Peyer's patch (tissue), 4 donors: ENCODE measurements at regions not wholly inside any gene's neighbourhood (a gene's known extent, or its start where the extent isn't known, plus 50 kb on each side); places are given as distances from the start of the nearest gene placed in this dataset.

Experiments used
- POLR2A ChIP-seq, 2 donors: fragments of 450-650 bp; IDR thresholded peaks; one replicate each; pipeline ENCODE4 v1.5.1; 2017; ENCODE audit warnings: antibody characterized with exemption in 2 of 2, mild to moderate bottlenecking in 2 of 2, moderate library complexity in 2 of 2
- TF ChIP-seq, protein P1 (sequence below), 6 experiments: fragments of 450-650 bp in 4 of 6; fragments of 200-600 bp in 2 of 6; sonication (generic) in 1 of 6; IDR thresholded peaks; one replicate each; pipeline ENCODE4 v1.5.1; 2017 to 2019; ENCODE audit warnings: antibody characterized with exemption in 6 of 6, mild to moderate bottlenecking in 3 of 6, moderate library complexity in 1 of 6

GRCh38 chr12:59937148-59937547 is 341.3 kb downstream of the SLC16A7 start:
- TF ChIP-seq, protein P1, sequence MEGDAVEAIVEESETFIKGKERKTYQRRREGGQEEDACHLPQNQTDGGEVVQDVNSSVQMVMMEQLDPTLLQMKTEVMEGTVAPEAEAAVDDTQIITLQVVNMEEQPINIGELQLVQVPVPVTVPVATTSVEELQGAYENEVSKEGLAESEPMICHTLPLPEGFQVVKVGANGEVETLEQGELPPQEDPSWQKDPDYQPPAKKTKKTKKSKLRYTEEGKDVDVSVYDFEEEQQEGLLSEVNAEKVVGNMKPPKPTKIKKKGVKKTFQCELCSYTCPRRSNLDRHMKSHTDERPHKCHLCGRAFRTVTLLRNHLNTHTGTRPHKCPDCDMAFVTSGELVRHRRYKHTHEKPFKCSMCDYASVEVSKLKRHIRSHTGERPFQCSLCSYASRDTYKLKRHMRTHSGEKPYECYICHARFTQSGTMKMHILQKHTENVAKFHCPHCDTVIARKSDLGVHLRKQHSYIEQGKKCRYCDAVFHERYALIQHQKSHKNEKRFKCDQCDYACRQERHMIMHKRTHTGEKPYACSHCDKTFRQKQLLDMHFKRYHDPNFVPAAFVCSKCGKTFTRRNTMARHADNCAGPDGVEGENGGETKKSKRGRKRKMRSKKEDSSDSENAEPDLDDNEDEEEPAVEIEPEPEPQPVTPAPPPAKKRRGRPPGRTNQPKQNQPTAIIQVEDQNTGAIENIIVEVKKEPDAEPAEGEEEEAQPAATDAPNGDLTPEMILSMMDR (IDR thresholded peaks at IDR 0.05), result no peak
- TF ChIP-seq POLR2A (IDR thresholded peaks at IDR 0.05), result no peak
